ENCODE measurements at regions not wholly inside any gene's neighbourhood (a gene's known extent, or its start where the extent isn't known, plus 50 kb on each side); places are given as distances from the start of the nearest gene placed in this dataset.
"Not testable (repeated sequence)": the region's sequence is repeated elsewhere in the genome, so short reads cannot be mapped to it uniquely, and the experiment has no call there.

DNA sequence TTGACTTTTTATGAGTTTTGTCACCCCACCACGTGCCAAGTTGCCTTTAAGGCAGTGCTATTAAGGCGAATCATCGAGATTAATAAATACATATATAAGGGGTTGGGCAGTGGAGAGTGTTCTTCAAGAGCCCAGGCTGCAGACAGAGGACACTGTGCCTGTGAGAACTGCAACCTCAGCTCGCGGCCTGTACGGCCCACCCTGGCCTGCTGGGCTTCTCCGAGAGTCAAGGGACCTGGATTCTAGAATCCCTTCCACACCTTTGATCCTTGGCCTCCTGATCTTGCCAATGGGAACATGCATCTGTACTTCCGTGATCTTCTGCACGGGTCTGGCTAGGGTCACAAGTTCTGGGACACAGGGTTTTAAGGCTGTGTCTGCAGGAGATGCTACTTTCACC is 54.5 kb downstream of the IRX5 start:
- no peak for DNase-seq (ENCODE audit: low read depth)
- TF ChIP-seq, protein P1, sequence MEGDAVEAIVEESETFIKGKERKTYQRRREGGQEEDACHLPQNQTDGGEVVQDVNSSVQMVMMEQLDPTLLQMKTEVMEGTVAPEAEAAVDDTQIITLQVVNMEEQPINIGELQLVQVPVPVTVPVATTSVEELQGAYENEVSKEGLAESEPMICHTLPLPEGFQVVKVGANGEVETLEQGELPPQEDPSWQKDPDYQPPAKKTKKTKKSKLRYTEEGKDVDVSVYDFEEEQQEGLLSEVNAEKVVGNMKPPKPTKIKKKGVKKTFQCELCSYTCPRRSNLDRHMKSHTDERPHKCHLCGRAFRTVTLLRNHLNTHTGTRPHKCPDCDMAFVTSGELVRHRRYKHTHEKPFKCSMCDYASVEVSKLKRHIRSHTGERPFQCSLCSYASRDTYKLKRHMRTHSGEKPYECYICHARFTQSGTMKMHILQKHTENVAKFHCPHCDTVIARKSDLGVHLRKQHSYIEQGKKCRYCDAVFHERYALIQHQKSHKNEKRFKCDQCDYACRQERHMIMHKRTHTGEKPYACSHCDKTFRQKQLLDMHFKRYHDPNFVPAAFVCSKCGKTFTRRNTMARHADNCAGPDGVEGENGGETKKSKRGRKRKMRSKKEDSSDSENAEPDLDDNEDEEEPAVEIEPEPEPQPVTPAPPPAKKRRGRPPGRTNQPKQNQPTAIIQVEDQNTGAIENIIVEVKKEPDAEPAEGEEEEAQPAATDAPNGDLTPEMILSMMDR (IDR thresholded peaks at IDR 0.05; ENCODE audit: low read depth, low read length, missing control alignments), result no peak
- H3K4me3 ChIP-seq (ENCODE audit: low read depth, low read length), result no peak overlapping the region

DNA sequence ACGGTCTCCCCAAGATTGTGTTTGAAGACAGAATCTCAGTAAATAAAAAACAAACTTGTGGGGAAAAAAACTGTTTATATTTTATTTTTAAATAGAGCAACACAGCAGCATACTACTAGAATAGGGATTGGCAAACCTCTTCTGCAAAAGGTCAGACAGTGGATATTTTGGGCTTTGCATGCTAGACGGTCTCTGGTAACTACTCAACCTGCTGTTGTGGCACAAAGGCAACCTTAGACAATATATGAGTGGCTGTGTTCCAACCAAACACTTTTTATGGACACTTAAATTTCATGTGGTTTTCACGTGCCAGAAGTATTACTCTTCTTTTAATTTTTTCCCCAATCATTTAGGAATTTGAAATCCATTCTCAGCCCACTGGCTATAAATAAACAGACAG is 55.0 kb downstream of the IRX5 start:
- no peak for DNase-seq (ENCODE audit: low read depth)
- no peak overlapping the region for H3K4me3 ChIP-seq (ENCODE audit: low read depth, low read length)
- TF ChIP-seq, protein P1 (IDR thresholded peaks at IDR 0.05; ENCODE audit: low read depth, low read length, missing control alignments), result no peak

DNA sequence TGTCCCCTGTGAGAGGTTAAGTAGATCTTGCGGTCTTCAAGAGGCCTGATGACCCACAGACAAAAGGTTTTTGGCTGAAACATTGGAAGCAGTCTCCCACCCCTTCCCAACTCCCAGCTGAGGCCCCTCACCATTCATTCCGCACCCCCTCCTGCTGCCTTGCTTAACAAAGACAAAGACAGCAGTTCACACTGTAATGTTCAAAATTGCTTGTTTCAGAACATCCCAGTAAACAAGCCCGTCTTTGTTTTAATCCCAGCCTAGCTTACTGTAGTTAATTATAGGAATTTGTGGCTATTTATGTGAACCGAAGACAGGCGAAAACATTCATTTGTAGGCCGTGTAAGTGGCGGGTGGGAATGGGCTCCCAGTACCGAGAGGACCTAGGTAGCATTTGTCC is 55.7 kb downstream of the IRX5 start:
- TF ChIP-seq, protein P1 (IDR thresholded peaks at IDR 0.05; ENCODE audit: low read depth, low read length, missing control alignments), result no peak
- H3K4me3 ChIP-seq (ENCODE audit: low read depth, low read length), result no peak overlapping the region
- no peak for DNase-seq (ENCODE audit: low read depth)

DNA sequence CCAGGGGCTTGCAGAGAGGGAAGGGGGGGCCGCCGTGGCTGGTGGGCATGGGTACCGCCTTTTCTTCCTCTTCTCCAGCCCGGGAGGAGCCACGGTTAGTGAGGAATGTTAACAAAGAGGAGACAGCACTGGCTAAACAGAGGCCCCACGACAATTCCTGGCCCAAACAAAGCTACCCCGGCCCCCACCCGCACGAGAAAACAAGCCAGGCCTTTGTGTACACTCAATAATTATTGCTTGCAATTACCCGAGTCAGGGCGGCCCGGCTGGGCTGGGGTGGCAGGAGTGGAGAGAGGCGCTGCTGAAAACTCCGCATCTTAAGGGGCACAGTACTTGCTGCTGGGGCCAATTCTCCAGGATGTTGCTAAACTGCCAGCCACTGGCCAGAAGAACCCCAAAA is 56.4 kb downstream of the IRX5 start:
- no peak overlapping the region for H3K4me3 ChIP-seq (ENCODE audit: low read depth, low read length)
- DNase-seq (ENCODE audit: low read depth), result no peak
- TF ChIP-seq, protein P1 (IDR thresholded peaks at IDR 0.05; ENCODE audit: low read depth, low read length, missing control alignments), result no peak

DNA sequence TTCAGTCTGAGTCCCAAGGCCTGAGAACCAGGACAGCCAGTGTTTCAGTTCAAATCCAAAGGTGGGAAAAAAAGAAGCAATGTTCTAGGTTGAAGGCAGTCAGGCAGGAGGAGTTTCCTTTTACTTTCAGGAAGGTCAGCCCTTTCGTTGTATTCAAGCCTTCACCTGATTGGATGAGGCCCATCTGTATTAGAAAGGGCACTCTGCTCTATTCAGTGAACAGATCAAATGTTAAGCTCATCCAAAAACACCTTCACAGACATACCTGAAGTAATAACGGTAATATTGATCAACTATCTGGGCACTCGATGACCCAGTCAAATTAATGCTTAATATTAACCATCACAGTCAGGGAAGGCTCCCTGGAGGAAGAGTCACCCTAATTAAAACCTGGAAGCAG is 60.9 kb downstream of the IRX5 start:
- H3K4me3 ChIP-seq (ENCODE audit: low read depth, low read length), result no peak overlapping the region
- no peak for DNase-seq (ENCODE audit: low read depth)
- TF ChIP-seq, protein P1 (IDR thresholded peaks at IDR 0.05; ENCODE audit: low read depth, low read length, missing control alignments), result no peak

DNA sequence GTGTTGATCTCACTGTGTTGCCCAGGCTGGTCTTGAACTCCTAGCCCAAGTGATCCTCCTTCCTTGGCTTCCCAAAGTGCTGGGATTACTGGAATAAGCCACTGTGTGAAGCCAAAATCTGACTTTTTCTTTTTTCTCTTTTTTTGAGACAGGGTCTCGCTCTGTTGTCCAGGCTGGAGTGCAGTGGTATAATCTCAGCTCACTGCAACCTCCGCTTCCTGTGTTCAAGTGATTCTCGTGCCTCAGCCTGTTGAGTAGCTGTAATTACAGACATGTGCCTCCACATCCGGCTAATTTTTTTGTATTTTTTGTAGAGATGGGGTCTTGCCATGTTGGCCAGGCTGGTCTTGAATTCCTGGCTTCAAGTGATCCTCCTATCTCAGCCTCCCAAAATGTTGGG is 61.3 kb downstream of the IRX5 start:
- H3K4me3 ChIP-seq (ENCODE audit: low read depth, low read length); DNase-seq (ENCODE audit: low read depth): not testable (repeated sequence)

DNA sequence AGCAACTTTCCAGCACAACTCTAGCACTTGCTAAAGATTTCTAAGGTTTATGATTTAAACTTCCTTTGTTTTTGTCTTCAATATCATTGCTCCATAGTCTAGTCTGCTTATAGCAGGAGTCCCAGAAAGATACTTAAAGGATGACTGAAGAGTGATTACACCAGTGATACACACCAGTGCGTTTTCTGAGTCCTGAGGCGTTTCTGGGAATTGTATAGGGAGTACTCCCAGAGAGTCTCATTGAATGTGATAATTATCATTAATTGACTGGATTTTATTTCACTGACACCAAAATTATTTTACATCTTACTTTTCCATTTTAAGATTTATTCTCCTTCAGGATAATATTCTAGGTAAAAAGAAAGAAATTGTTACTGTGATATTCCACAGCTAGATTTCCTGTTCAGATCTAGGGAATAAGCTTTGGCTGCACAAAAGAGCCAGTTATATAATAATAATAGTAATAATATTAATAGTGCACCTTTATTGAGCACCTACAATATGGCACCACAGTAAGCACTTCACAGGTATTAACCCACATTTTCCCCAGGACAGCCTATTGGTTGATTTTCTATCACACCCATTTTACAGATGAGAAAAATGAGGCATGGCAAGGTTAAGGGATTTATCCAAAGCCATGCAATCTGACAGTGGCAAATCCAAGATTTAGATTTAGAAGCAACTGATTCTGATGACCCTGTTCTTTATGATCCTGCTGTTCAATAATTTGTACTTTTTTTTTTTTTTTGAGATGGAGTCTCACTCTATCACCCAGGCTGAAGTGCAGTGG is 62.6 kb downstream of the IRX5 start:
- no peak for DNase-seq (ENCODE audit: low read depth)
- TF ChIP-seq, protein P1 (IDR thresholded peaks at IDR 0.05; ENCODE audit: low read depth, low read length, missing control alignments), result no peak
- H3K4me3 ChIP-seq (ENCODE audit: low read depth, low read length), result no peak overlapping the region

Measured in GM12864 (cell line).